ENCODE measurements at regions not wholly inside any gene's neighbourhood (a gene's known extent, or its start where the extent isn't known, plus 50 kb on each side); places are given as distances from the start of the nearest gene placed in this dataset.

DNA sequence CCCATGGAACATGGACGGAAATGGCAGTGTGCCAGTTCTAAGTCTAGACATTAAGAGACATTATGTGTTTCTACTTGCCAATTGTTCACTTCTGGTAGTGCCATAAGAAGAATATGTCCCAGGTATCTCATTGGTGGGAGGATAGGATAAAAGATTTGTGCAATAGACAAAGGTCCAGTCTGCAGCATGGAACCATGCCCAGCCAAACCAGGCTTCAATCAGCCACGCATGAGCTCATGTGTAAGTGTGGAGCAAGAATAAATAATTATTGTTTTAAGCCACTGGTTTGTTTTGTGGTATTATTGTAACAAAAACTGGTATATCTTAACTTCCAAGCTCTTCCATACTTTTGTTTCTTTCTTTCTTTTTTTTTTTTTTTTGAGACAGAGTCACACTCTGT, 153.6 kb upstream of the CTTNBP2 start:
- no peak for DNase-seq (ENCODE audit: low spot score)

DNA sequence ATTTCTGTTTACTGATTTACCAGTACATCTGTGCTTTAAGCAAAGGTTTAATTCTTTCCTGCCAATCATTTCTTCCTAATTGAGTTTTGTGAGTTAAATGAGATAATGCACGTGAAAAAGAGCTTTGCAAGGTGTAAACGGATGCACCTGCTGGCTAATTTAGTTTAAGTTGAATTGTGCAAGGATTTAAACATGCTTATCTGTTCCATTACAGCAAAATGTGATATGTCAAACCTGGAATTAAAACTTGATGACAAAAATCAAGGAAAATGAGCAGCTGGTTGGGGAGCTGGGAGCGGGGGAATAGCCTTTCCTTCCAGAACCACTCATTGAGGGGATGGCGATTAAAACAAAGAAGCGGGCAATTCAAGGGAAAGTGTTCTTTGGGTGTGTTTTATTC, 155.0 kb upstream of the CTTNBP2 start:
- no peak for DNase-seq (ENCODE audit: low spot score)

DNA sequence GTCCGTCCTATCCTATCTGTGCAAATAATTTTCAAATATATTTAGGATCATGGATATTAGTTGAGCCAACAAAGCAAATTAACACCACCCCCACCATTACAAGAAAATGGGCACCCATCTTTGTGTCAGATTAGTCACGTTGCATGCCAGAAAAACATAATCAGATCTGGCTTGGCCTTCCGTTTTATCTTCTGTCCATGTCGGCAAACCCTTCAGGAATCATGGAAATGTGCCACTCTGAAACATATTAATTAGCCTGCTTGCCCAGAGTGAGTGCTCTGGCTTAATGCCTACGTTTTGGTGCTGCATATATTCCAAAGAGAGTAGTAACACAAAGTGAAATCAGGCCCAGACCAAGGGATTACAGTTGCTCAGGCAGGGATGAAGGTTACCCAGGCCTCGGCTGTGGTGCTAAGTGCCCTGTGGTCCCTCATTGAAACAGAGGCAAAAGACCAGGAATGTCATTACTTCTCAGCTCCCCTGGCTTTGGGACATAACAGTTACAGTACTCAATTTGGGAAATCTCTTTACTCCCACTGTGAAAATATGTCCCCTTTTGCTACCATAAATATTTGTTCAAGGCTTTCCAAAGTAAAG, 154.0 kb upstream of the LSM8 start:
- DNase-seq (ENCODE audit: low spot score): no peak

DNA sequence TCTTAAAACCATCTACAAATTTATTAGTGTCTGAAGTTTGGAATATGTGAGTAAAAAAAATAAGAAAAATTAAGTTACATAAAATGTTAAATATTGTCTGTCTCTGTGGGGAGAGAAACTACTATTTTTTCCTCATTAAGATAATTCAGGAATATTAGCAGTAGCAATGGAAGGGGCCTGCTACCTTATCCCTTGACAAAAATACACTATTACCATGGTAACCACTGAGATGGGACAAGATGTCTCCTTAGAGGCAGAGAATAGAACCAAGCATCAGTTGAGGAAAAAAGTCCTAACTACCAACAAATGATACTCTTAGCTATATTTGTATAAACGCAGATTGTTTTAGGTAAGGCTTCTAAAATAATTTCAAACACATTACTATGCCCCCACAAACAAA, 150.7 kb upstream of the LSM8 start:
- DNase-seq (ENCODE audit: low spot score): no peak

DNA sequence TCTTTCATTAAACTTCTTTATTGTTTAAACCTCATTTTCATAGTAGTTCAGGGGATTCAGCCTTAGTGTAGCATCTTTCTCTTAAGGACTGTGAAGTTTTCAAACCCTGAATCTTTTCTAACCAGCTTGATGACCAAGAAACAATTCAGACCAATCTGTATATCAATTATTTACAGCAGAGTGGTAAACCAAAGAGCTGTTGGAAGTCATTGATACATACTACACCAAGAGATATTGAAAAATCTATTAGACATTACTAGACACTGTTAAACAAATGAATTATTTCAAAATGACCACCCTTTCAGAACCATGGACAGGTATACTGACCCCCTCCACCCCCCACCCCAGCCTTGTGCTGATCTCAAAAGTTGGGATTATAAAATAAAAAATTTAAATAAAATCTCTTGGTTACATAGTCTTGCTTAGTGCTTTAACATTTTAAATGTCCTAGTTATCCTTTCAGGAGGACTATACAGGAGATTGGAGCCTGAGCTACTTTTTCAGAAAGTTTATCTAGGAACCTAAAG, 143.9 kb upstream of the LSM8 start:
- DNase-seq (ENCODE audit: low spot score): no peak

DNA sequence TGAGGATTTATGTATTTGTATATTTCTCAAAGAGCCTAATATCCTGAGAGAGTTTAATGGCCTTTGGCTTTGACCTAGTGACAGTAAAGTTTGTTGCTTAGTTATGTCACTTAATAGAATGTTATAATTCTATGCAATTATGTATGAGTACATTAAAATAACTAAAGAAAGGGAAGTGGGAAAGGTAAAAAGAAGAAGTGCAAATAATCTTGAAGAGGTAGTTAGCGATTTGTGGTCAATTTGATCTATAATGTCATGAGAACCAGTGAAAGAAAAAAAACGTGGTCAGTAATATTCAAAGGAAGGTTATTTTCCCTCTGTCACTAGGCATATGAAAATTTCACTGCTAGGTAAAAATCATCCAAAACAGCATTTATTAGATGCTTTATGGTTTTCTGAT, 143.4 kb upstream of the LSM8 start:
- no peak for DNase-seq (ENCODE audit: low spot score)

DNA sequence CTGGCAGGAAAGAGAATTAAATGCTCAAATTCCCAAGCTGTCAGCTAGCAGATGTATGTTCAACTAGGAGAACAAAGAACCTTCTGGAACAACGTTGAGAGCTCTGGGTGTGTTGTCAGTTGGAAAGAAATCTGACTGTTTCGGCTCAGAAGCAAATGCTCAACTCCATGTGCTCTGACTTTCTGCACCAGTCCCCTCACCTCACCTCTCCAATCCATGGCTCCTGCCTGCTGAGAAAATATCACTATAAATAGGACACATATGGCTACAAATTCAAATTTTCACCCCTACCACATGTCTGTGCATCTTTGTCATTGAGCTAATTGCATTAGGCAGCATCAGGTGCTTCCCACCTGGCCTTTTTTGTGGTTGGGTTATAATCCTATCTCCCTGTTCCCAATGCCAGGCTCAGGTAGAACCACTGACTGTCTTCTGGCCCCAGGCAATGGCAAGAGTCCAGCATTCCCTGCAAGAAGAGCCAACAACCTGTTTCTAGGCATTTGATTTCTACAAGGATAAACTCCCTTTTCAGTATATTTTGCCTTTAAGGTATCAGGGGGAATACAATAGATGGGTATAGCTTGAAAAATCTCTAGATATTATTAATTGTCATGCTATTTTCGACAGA, 142.6 kb upstream of the LSM8 start:
- no peak for DNase-seq (ENCODE audit: low spot score)

DNA sequence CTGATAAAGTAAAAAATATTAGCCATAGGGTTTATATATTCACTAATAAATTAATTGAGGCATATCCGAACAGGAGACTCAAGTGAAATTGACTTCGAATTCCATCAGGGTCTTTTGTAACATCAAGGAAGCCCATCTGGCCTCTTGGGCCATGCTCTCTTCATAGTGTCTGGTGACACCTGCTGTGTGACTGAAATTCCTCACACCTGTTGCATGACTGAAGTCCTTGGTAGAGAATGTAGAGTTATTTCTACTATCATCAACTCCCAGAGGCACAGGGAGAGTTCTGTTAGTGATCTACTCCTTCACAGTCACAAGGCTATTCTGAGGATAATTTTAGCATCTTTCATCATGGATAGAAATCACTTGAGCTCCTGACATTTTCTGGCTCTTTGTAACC, 138.3 kb upstream of the LSM8 start:
- DNase-seq (ENCODE audit: low spot score): no peak

DNA sequence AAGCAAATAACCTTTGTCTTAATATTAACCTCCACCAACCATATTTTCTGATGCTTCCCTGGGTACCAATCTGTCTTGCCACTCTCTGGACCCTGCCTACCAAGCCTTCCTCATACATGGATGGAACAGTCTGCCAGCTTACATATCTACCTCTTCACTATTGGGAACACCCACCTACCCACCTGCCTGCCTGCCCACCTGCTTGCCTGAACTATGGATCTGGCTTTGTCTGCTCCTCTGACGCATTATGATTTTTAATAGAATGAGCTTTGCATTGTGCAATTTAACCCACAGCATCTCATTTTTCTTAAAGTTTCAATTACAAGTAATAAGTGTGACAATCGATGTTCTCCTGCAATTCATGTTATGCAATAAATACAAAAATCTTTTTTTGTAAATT, 137.9 kb upstream of the LSM8 start:
- no peak for DNase-seq (ENCODE audit: low spot score)

DNA sequence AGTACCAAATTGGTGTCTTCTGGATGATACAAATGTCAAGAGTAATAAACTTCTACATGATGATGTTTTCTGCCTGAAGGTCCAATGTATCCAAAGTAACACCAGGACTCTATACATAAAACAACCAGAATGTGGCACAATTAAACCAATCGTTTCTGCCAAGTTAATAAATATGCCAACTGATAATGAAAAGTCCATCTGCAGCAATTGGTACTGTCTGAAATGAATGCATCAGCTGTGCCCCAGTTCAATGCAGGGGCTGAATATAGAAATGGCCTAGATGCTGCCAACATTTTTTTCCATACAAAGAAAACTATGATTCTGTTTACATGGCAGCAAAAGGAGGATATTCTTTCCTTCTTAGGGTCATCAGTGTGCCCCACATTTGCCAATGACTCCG, 137.2 kb upstream of the LSM8 start:
- no peak for DNase-seq (ENCODE audit: low spot score)

DNA sequence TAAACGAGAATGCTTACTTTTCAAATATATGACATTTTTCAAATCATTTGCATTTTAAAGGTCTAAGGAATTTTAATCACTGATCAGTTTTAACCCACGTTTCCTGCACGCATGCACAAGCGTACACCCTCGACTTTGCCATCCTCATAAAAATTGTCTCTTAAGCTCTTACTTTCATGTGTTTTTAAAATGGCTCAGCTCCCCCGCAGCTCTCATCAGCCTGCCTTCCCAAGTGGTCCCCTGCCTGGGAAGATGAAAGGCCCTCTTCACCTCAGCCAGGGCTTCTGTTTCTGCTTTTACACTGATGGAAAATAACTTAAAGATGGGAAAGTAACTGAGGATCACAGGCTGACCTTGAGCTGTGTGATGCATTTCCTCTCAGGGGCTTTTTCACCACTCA, 131.6 kb upstream of the LSM8 start:
- no peak for DNase-seq (ENCODE audit: low spot score)

DNA sequence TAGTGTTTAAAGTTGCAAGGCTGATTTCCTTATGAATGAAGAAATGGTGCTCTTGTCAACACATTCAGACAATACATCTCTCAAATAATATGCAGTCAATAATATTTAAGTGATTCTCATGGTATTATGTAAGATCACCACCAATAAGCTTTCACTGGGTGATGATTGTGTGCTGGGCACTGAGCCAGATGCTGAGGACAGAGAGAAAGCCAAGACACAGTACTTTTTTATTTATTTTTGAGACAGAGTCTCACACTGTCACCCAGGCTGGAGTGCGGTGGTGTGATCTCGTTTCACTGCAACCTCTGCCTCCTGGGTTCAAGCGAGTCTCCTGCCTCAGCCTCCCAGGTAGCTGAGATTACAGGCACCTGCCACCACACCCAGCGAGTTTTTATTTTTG, 130.6 kb upstream of the LSM8 start:
- no peak for DNase-seq (ENCODE audit: low spot score)

DNA sequence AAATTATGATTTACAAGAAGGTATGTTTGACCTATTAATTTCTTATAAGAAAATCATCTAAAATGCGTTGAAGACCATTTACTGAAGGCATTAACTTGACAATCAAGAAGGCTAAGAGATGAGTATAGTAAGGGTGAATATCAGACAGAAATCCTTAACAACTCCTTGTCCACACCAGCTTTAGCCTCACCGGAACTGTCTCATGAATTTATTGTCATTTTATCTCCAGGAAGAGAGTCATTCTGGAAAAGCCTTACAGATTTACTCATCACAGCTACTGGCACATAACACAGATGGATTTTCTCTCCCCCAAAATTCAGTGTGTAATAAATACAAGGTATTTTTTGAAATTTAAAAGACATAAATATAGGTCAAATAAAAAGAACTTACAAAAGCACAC, 129.4 kb upstream of the LSM8 start:
- DNase-seq (ENCODE audit: low spot score): no peak

DNA sequence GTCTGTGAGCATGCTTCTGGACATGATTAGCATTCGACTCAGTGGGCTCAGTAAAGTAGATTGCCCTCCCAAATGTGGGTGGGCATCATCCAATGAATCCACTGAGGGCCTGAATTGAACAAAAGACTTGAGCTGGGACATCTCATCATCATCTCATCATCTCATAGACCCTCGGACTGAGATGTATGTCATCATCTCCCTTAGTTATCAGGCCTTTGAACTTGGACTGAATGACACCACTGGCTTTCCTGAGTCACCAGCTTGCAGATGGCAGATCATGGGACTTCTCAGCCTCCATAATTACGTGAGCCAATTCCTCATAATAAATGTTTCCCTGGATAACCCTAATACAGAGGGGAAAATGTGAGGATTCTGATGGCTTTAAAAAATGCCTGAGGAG, 128.3 kb upstream of the LSM8 start:
- DNase-seq (ENCODE audit: low spot score): no peak

DNA sequence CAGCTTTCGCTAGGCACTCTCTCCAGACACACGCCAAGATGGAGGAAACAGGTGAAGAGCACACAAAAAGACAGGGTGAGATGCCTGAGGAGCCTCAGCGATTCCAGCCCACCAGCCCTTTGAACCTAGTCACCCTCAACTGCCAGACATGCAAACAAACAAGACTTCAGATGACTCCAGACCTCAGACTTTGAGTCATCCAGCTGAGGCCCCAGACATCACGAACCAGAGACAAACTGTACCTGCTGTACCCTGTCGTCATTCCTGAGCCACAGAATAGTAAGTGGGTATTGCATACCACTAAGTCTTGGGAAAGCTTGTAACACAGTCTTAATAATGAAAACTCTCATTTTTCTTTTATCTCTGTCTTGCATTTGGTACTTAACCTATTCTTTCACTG, 126.6 kb upstream of the LSM8 start:
- no peak for DNase-seq (ENCODE audit: low spot score)

DNA sequence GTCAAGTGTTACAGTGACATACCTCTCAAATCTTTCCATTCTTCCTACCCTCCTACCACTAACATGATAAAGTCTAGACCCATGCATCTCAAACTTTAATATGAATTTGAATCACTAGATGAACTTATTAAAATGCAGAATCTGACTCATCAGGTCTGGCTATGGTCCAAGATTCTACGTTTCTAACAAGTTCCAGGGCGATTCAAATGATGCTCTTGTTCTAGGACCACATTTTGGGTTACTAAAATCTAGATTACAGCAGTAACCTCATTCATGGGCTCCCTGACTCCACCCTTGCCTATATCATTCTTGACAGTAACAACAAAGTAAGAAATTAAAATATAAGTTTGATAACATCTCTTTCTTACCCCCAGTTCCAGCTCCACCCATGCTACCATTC, 124.8 kb upstream of the LSM8 start:
- DNase-seq (ENCODE audit: low spot score): no peak

DNA sequence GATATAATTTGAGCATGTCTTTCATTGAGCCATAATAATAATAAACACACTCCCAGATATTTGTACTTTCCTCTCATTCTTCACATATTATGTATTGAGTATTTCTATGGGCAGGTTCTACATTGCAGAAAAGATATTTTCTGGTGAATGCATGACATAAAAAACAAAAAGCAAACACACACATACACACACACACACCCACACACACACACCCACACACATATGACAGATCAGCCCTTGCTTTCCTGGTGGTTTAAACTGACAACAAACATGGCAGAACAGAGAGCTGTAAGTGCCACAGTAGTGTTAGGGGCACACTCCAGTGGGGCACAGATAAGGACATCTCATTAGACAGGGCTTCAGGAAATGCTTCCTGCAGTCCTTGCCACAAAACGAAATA, 123.3 kb upstream of the LSM8 start:
- no peak for DNase-seq (ENCODE audit: low spot score)

DNA sequence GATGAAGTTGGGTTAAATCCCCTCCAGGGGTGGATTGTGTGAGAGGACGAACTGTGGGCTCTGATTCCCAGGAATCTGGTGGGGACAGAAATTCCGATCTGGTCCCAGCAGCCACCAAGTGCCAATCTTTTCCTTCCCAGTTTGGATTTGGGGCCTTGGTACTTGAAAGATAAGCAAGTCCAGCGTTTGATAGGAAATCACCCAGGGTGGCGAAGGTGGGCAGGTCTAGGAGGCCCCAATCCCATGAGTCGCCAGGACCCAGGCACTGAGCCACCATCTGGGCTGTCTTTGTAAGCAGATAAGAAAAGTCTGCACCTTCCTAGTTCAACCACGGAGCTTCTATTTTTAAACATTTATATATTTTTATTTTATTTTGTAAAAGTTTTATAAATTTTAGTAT, 122.6 kb upstream of the LSM8 start:
- DNase-seq (ENCODE audit: low spot score): no peak

DNA sequence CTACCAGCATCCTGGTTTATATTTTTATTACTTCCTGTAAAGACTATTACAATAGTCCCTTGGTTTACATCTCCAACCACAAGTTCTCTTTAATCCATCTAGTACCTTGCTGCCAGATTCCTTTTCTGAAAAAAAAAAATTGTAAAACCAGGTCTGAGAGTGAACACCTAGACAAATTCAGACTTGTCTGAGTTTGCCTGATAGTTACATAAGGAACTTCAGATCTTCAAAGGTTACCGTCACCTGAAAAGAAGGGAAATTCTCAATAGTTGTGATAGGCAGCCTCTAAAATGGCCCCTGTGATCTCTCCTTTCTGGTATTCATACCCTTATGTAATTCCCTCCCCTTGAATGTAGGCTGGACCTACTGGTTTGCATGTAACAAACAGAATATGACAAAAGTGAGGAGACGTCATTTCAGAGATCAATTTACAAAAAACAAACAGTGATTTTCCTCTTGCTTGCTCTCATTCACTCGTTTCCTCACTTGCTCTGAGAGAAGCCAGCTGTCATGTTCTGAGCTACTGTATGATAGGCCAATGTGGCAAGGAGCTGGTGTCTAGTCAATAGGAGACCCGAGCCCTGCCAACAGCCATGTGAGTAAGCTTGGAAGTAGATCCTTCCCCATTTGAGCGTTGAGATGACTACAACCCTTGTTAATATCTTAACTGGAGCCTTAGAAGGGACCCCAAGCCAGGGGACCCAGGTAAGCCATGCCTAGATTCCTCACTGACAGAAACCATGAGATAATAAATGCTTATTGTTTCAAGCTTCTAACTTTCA, 110.9 kb upstream of the LSM8 start:
- DNase-seq (ENCODE audit: low spot score): no peak

DNA sequence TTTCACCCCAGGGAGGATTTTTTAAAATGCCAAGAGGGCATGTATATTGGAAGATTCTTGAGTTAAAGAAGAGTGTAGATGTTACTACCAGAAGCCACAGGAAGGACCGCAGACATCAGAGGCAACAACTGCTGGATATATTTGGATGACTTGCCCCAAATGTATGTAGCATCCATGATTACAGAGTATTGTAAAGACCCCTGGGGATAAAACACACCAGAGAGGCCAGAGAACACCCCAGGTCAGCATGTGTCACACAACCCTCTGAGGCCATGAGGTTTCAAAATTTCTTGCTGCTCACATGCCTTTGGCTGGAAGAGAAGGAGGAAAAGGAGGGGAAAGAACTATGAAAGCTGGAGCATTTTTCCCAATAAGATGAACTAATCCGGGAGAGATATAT, 108.0 kb upstream of the LSM8 start:
- no peak for DNase-seq (ENCODE audit: low spot score)

DNA sequence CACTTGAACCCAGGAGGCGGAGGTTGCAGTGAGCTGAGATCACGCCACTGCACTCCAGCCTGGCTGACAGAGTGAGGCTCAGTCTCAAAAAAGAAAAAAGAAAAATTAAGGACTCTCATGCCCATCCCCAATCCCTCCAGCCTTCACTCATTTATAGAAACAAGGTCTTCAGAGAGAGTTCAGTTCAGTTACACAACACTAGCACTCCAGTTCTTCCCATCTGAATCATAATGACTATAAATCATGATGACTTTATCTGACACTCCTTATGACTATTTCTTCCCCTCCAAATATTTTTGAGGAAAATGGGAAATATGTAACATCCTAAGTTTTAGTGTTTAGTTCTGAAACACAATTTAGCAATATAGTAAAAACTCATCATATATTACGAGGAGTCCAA, 107.4 kb upstream of the LSM8 start:
- DNase-seq (ENCODE audit: low spot score): no peak

DNA sequence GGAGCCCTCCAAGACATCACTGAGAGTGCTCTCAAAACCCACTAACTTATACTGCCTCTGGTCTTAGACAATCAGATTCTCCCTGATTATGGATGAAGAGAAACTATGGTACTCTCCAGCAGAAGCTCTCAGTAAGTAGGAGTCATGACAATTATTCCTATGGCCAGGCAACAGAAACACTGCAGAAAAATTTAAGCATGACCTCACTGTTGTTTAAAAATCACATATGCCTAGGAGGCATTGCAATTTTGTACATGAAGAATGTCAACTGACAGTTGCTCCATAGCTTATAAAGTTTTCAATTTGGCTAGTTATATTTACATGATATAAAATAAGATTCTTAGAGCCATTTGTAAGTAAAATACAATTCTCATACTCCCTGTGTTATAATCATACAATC, 105.9 kb upstream of the LSM8 start:
- no peak for DNase-seq (ENCODE audit: low spot score)

DNA sequence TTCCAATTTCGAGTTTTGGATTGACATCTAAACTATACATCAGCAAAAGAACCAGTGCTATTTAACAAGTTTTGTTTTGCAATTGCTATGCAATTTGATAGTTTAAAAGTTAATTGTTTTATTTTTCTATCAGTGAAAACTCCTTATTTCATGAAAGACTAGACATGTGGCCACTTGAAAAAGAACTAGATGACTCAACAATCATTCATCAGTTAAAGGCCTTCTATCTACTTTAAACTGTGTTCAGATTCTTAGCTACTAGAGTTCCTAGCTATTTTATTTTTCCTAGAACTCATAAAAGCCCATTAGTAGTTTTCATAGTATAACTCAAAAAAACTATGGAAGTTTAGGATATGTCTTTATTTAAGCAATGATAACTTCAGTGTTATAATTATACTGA, 104.6 kb upstream of the LSM8 start:
- DNase-seq (ENCODE audit: low spot score): no peak

DNA sequence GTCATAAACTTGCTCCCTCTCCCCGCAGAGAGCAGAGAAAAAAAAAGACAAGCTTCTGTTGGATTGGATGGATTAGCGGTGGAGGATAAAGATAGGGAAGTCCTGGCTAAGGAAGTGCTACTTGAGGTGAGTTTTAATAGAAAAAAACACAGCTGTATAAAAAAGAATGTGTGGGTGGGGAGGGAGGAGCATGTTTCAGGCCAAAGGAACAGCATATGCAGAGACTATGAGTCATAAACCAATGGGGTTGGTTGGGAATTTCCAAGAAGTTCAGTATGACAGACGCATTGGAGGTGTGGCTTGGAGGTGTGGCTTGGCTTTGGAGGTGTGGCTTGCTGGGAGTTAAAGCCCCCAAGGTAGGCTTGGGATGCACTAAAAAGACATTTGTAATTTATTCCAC, 103.0 kb upstream of the LSM8 start:
- DNase-seq (ENCODE audit: low spot score): peak; percentile 50

Measured in iPS-NIHi11 (cell line).